GM19239 (cell line): ENCODE measurements at regions not wholly inside any gene's neighbourhood (a gene's known extent, or its start where the extent isn't known, plus 50 kb on each side); places are given as distances from the start of the nearest gene placed in this dataset.

ENCODE experiments used
- DNase-seq: peaks from one replicate; pipeline ENCODE4 v3.0.0; 2011; ENCODE audit warnings: low spot score; ENCODE audit not compliant: insufficient read length
- FAIRE-seq: peaks from 2 replicates; lab custom pipeline; 2011; peaks lifted over from hg19 to GRCh38; lab: Jason Lieb, UNC

GRCh38 chr3:141418751-141419150 lies 50.4 kb downstream of the ZBTB38 start:
- FAIRE-seq: no peak

DNA sequence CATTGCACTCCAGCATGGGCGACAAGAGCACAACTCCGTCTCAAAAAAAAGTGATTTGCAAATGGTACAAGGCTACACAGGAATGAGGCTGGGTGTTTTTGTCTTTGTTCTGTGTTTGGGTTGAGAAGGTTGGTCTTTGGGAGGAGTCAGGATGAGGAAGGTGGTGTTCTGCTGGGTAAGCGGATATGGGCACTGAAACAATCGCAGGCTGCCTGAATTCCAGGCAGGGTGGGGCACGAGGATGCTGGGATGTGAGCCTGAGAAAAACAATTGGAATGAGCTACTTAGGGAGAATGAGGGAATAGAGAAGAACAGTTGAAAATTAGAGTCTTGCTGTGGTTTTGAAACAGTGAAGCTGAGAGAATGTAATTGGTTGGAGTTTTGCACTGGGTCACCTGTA lies 51.6 kb downstream of the ZBTB38 start:
- DNase-seq: no peak
- FAIRE-seq: no peak

More at GRCh38 chr3:141418751-141419150, 50.4 kb downstream of the ZBTB38 start:
- DNase-seq: no peak

DNA sequence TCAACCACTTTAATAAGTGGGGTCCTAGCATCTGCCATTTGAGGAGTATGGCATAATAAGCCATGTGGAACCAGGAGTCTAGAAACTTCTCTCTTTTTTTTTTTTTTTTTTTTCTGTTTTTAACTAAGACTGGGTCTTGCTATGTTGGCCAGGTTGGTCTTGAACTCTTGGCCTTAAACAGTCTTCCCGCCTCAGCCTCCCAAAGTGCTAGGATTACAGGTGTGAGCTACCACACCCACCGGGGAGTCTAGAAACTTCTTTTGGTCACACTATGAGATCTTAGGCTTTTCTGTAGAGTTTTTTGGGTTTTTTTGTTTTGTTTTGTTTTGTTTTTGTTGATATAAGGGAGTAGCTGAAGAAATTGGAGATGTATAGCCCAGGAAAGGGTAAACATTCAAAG lies 52.9 kb downstream of the ZBTB38 start:
- FAIRE-seq (no peak), DNase-seq (no peak)

- FAIRE-seq: no peak
Observed at GRCh38 chr3:141421639-141422319, 53.5 kb downstream of the ZBTB38 start.

GRCh38 chr3:141422961-141423582 lies 54.8 kb downstream of the ZBTB38 start:
- DNase-seq (no peak), FAIRE-seq (no peak)

More at GRCh38 chr3:141421639-141422319, 53.5 kb downstream of the ZBTB38 start:
- no peak for DNase-seq

DNA sequence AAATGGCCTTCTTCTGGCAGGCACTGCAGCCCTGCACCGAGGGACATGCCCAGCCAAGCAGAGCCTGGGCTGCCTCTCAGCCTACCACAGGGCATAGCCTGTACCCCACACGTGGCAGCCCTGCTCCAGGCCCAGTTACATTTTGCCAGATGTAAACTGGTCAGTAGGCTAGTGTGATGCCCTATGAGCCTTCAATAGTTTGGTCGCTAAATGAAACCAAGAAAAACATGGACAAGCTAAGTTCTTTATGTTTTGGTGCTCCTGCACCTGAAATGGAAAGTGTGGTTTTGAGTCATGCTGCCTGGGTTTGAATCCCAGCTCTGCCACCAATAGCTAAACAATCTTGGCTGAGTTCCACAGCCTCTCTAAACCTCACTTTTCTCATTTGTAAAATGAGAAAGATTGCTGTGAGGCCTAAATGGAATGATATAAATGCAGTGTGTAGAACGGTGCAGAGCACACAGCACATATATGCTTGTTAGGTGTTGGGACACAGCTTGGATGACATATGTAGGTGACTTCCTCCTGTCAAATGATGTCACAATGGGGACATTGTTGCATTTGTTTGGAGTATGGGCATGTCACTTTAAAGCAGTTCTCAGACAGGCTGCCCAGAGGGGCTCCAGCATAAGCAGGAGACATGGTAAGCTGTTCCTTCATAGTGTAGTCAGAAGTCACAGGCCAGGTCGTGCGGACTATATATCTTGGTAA lies 57.4 kb downstream of the ZBTB38 start:
- DNase-seq (no peak), FAIRE-seq (no peak)

GRCh38 chr3:141426404-141427034 lies 58.2 kb downstream of the ZBTB38 start:
- FAIRE-seq: no peak
- DNase-seq: no peak

DNA sequence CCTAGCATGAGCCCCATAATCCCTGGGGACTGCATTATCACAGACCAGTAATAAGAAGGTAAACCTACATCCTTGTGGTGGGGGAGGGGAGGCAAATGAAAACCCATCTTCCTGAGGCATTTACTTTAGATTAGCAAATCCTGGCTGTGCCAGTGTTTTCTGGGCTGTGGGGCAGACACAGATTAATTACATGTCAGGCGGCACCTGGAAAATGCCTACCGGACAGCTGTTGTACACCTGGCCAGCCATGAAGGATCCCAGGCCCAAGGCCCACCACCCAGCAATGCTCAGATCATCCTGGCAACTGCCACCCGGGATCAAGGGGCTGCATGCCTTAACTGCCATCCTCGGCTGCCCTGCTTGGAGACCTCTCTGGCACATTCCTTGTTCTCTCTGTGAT lies 59.1 kb upstream of the RASA2 start:
- DNase-seq: no peak
- no peak for FAIRE-seq

GRCh38 chr3:141429371-141430035 lies 57.3 kb upstream of the RASA2 start:
- DNase-seq (no peak), FAIRE-seq (no peak)

GRCh38 chr3:141430316-141430715 lies 56.5 kb upstream of the RASA2 start:
- no peak for DNase-seq
- FAIRE-seq: no peak

GRCh38 chr3:141431411-141432378 lies 55.1 kb upstream of the RASA2 start:
- FAIRE-seq: no peak
- DNase-seq: no peak

DNA sequence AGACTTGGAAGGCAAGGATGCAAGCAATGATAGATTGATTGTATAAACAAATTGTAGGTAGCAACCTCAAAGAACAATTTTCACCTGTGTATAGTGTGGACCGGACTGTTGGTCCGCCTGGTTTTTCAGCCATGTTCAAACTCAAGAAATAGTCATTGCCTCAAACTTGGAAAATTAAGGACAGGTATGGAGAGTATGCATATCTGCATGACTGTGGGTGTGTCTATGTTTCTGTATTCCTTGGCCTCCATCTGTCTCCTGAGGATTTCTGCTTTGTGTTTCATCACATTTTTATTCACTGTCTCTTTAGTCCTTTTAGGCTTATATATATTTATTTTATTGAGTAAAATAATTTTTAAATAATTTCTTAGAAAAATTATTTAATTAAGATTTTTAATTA lies 53.9 kb upstream of the RASA2 start:
- no peak for FAIRE-seq

DNA sequence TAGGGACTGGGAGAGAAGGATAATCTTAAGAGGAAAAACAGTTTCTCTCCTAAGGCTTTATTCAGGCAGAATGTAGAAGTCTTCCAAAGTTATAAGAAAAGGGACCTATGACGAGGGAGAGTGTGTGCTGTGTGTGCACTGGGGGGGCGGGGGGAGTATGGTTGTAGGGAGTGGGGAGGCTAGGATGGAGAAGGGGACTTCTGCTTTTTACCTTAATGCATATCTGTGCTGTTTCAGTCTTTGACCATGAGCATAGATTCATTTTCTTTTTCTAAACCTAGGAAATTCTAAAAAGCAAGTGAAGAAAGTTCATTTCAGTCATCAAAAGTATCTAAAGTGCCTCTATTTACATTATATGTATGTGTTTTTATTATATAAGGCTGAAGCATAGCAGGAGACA lies 52.6 kb upstream of the RASA2 start:
- DNase-seq (no peak), FAIRE-seq (peak; percentile 21)

More for the DNA sequence above, 53.9 kb upstream of the RASA2 start:
- no peak for DNase-seq

- DNase-seq (no peak), FAIRE-seq (no peak)
Observed at GRCh38 chr3:141436180-141436579, 50.6 kb upstream of the RASA2 start.
